ENCODE measurements at regions not wholly inside any gene's neighbourhood (a gene's known extent, or its start where the extent isn't known, plus 50 kb on each side); places are given as distances from the start of the nearest gene placed in this dataset.

DNA sequence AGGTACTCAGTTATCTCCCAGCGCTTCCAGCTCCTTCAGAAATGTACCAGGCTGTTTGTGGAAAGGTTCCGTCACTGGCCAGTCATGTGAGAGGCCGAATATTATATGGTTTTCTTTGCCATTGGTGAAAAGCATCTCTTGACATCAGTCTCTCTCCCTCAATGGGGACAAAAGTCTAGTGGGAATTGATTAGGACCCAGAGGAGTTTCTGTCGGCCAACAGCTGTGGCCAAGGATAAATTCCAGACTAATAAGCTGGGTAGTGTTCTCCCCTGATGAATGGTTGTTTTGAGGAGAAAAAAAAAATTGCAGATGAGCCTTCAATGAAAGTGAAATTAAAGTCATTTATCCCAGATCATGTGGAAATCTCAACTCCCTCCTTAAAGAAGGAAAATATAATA lies 404.7 kb upstream of the THRB start:
- no peak for DNase-seq (ENCODE audit: low read depth, low spot score)
- H3K27ac ChIP-seq, result no peak overlapping the region

DNA sequence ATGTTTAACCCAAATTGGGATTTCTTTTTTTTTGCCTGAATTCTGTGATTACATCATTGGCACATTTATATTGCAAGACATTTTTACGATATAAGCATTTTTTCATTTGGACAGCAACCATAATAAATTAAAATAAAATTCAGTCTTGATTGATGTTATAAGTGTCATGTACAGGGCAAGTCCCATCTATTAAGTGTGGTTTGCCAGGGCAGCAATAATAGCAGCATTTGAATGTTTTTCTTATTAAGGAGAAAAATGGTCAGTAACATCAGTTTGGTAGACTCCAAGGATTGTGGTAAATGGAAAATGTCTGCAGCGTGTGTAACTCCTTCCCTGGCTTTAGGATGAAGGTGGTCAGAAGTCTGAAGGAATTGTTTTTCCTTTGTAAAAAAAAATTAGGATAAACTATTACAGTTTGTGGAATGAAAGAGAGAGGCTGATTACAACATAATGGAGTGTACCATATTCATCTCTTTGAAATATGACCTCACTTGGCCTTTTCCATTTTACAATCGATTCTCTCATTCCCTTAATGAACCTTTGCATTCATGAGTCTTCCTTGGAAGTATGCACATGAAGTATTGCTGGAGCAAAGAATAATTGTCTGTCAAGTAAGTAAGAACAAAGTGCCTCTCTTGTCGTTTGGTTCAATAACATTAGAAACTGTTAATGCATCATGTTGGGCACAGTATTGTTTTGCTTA lies 405.4 kb upstream of the THRB start:
- H3K27ac ChIP-seq, result no peak overlapping the region
- no peak for DNase-seq (ENCODE audit: low read depth, low spot score)

DNA sequence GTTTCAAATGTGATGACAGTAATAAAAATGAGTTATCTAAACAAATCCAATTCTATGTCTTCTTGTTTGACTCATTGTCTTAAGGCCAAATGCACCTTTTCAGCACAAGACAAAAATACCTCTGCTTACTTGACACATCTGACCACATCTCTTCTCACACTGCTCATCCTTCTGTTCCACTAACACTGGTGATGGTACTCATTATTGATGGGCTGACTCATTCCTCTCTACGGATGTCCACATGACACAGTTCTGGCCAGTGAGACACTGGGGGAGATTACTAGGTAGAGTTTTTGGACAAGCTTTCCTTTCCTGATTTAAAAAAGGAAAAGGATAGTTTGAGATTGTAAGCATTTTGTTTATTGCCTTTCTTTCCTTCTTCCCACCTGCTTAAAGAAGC lies 410.6 kb upstream of the THRB start:
- no peak for DNase-seq (ENCODE audit: low read depth, low spot score)
- no peak overlapping the region for H3K27ac ChIP-seq

DNA sequence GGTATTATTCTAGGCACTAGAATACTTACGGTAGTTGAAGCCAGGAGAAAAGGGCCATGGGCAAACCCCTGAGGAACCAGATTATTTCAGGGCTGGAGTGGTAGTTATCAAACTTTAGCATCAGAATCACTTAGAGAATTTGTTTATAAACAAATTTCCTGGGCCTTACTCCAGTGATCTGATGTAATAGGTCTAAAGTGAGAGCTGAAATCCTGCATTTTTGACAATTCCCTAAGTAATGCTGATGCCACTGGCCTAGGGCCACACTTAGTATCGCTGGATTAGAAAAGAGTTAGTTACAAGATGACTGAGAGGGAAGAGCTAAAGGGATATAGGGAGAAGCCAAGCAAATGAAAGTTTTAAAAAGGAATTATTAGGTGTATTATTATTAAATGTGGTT lies 412.5 kb upstream of the THRB start:
- no peak for DNase-seq (ENCODE audit: low read depth, low spot score)
- H3K27ac ChIP-seq, result no peak overlapping the region

DNA sequence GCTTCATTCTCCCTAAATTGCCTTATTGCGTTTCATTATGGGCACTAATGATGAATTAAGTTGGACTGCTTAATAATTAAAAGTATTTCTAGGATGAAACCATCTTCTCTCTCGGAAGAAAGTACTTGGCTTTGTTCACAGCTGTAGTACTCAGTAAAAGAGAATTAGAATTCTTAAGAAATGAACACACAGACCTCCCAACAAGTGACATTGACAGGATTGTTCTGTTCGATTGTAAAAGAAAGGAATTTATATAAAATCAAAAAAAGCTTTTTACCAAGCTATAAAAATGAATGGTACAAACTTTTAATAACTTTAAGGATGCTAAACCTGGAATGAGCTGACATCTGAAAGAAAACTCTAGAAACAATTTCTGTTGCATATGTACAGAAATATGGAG lies 416.4 kb upstream of the THRB start:
- no peak overlapping the region for H3K27ac ChIP-seq
- no peak for DNase-seq (ENCODE audit: low read depth, low spot score)

DNA sequence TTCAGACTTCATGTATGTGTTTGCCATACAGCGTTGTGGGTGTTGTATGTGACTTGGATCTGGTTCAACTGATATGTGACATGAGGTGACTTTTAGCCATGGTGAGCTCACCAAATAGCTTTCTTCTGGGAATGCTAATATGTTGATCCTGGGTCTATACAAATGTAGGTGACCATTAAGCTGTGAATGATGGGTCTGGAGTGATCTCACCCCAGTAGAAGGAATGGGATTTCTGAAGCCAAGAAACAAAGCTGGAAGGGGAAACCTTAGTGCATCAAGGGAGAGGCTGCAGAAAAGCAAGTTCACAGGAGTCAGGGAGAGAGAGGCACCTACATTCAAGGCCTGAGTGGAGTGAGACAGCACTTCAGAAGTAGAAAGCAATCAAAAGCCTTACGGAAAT lies 421.0 kb upstream of the THRB start:
- DNase-seq (ENCODE audit: low read depth, low spot score), result no peak

DNA sequence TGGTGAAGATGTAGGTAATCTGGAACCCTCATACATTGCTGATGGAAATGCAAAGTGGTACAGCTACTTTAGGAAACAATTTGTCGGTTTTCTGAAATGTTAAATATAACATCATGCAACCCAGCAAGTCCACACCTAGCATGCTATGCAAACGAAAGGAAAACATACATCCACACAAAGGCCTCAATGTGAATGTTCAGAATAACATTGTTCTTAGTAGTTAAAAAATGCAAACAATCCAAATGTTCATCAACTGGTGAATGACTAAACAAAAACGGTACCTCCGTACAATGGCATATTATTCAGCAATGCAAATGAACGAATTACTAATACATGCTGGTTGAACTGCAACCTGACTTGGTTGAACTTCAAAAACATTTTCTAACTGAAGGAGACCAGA lies 423.3 kb upstream of the THRB start:
- H3K27ac ChIP-seq, result no peak overlapping the region
- DNase-seq (ENCODE audit: low read depth, low spot score), result no peak

More for the DNA sequence above, 421.0 kb upstream of the THRB start:
- H3K27ac ChIP-seq, result no peak overlapping the region

DNA sequence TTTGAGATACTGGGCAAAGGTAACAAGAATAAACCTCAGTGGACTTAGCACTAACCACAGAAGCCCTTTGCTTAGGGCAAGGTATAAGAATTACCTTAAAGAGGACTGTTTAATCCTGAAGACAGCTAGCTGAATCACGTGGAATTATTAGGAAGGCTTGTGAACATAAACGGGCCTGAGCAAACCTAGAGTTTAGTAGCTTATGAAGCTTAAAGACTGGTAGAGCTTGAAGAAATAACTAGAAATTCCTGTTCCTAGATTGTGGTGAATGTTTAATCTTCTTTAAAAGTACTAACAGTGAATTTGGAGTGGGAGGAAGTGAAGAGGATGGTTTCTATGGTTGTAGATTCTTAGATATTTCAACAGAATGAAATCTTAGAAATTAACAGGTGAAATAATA lies 428.9 kb upstream of the THRB start:
- DNase-seq (ENCODE audit: low read depth, low spot score), result no peak
- H3K27ac ChIP-seq, result no peak overlapping the region

DNA sequence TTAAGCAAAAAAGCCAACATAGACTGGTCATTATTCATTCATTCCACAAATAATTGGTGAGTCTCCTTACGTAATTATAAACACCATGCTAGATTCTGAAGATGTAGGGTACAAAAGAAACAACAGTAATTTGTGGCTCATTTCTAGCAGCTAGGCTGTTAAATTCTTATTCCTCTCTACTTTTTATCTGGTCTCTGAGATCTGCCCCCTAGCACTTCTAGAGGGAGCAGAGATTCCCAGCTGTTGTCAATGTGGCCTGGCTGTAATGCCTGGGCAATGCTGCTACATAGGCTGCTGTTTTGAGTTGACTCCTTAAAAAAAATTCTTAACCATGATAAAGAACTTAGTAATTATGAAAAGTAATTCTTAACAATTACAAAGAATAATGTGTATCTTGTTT lies 434.9 kb upstream of the THRB start:
- DNase-seq (ENCODE audit: low read depth, low spot score), result no peak
- H3K27ac ChIP-seq, result no peak overlapping the region

DNA sequence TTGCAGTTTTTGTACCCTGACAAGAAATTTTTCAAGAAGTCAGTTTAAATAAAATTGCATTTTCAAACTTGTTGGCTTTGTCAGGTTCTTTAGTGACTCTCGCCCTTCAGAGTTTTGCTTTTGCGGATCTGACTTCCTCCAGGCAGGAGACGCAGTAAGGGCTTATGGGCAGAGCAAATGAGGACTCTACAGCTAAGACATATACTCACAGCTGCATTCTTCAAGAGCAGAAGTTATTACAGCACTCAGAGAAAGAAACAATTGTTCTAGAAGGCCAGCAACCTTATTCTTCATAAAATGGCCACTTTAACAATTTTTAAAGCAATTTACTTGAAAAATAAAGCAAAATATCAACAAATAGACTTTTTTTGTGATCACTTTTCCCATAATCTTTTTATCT lies 438.8 kb upstream of the THRB start:
- H3K27ac ChIP-seq, result no peak overlapping the region
- no peak for DNase-seq (ENCODE audit: low read depth, low spot score)

DNA sequence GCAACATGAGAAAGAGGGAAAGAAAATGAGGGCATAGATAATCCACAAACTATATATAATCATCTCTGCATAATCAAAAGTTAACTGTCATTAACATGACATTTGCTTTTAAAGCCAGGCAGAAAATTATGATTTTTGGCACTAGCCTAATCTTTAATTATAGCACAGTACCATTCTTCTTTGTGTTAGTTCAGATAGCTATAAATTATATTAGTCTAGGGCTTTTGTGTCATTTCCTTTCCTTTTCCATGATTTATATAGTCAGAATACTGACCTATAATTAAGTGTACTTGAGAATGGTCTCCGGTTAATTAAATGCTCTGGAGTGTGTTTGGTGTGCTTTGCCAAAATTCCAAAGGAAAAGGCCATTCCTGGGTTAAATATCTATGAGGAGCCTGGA lies 441.9 kb upstream of the THRB start:
- no peak for DNase-seq (ENCODE audit: low read depth, low spot score)
- H3K27ac ChIP-seq, result no peak overlapping the region

DNA sequence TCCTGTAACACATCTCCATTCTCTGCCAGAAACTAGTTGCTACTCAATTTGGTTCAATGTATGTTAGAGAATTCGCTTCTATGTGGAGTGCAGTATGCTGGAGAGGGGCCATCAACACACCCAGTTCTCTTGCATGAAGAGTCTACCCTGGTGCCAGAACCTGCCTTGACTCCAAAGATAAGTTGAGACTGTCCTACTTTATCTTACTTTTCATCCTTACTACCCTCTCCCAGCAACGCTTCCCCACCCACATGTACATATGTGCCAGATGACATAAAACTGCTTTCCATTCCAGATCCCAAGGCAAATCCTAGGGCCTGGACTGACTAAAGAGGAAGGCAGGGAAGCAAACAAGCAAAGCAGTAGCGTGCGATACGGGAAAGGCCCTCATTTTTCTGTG lies 442.6 kb upstream of the THRB start:
- no peak overlapping the region for H3K27ac ChIP-seq
- no peak for DNase-seq (ENCODE audit: low read depth, low spot score)

DNA sequence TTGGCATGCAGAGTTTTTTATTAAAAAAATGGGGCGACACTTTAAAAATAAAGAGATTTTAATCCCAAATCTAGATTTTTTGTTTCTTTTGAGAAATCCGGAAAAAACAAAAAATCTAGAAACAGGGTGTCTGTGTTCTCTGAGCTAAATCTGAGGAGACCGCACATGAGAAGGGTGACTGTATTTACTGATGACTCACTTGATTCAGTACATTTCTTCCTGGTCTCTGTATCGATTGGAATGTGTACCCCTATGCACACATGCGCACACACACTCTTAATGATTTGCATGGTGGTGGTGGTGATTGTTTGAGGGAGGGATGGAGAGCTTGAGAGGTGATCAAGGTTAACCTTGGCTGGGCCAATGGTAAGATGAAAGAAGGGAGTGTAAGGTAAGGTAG lies 443.1 kb upstream of the THRB start:
- no peak overlapping the region for H3K27ac ChIP-seq
- DNase-seq (ENCODE audit: low read depth, low spot score), result no peak

DNA sequence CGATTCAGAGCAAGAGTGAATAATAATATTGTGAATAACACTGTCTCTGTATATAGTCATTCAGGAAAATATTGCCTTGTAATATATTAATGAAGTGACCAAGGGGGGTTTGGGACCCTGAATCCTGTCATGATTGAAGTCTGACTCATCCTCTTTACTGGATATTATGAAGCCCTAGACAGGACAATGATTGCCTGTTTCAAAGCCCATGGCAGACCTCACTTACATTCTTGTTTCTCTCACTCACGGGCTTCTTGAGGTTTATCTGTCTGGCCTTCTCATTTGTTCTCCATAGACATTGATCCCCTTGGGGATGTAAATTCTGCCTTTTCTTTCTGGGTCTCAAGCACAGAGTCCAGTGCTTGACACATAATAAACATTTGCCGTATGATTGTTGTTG lies 449.3 kb upstream of the THRB start:
- DNase-seq (ENCODE audit: low read depth, low spot score), result no peak
- H3K27ac ChIP-seq, result no peak overlapping the region

DNA sequence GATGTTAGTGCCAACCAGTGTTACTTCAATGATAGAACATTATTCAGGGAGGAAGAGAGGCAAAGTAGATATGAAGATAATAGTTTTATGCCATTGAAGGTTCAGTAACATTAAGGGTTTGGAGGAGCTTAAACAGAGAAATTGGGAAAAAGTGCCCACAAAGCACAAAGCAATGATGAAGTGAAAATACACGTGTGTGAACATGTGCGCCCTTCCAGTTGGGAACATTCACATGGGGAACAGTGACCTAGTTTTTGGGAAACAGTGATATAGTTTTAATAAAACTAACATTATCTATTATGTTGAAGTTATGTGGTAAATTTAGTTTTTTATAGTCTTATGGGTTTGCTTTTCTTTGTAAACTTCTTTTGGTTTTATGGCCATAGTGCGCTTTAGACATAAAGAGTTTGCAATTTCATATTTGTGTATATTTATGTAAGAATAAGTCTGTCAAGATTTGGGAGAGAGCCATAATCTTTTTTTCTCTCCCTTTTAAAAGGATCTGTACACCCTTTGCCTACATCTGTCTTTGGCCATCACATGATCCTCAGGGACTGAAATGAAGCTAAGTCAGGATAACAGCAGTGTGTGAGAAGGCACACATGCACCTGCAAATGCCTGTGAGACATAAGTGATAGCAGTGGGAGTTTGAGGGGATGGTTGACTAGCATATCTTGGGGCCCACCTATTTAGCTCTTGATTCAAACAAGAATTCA lies 450.3 kb upstream of the THRB start:
- DNase-seq (ENCODE audit: low read depth, low spot score), result no peak
- H3K27ac ChIP-seq, result no peak overlapping the region

DNA sequence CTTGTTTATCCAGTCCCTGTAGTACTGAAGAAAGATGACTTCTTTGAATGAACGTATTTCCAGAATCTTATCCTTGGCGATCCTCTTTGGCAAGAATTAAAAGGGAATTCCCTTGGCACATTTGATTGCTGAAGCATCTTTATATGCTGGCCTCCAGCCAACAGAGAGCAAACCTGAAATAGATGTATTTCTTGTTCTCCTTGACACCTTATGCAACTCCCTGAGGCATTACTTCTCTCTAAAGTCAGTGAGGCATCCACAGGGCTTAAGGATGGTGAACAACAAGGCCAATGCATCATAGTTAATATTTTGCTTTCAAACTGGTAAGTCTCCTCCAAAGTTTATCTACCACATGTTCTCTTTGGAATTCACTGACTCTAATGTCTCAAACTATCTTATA lies 450.9 kb upstream of the THRB start:
- no peak for DNase-seq (ENCODE audit: low read depth, low spot score)
- H3K27ac ChIP-seq, result no peak overlapping the region

DNA sequence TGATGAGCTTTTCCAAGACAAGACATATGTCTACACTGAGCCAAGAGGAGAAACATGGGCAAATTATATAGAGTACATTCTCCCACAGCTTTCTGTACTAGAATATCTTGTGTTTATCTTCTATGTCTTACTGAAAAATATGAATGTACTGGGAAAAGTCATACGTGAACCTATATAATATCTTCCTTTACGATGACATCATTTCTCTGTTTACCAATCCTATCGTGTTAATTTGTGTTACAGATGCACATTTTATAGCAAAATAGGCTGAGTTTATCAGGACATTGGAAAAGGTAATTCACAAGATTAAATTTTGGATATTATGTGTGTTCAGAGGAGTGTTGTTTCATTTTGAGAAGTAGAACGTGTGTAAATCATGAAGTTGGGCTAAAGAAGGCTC lies 452.5 kb upstream of the THRB start:
- no peak overlapping the region for H3K27ac ChIP-seq

DNA sequence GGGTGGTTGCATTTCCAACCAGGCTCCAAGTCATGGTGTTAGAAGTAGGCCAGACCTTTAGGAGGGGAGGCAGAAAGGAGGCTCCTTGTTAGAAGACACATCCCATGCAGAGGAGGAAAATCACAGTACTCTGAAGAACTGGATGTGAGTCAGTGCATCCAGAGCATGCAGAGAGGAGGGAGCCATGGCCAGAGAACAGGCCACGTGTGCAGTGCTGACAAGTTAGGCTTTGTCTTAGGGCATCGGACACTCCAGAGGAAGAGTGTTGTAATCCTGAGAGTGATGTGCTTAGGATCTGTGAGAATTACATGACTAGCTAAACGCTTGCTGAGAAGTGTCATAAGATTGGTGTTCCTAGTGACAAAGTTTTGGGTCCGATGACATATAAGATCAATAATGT lies 456.5 kb upstream of the THRB start:
- no peak for DNase-seq (ENCODE audit: low read depth, low spot score)

More for the DNA sequence above, 452.5 kb upstream of the THRB start:
- no peak for DNase-seq (ENCODE audit: low read depth, low spot score)

DNA sequence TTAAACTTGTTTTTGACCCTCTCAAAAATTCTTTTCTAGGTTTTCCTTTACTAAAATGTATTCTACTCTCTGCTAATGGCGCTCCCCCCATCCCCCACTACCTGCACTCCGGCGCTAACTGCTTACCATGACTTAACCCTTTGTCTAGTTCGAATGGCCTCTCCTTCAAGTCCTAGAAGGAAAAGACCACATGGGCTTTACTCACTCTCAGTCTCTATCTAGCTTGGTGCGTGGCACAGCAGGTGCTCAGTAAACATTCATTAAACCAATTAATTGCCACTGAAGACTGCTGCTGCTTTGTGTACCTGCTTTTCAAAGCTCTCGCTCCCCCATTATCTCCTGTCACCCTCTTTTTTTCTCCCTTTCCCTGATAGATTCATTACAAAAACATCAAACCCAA lies 457.7 kb upstream of the THRB start:
- no peak for DNase-seq (ENCODE audit: low read depth, low spot score)
- no peak overlapping the region for H3K27ac ChIP-seq

More for the DNA sequence above, 456.5 kb upstream of the THRB start:
- H3K27ac ChIP-seq, result no peak overlapping the region

DNA sequence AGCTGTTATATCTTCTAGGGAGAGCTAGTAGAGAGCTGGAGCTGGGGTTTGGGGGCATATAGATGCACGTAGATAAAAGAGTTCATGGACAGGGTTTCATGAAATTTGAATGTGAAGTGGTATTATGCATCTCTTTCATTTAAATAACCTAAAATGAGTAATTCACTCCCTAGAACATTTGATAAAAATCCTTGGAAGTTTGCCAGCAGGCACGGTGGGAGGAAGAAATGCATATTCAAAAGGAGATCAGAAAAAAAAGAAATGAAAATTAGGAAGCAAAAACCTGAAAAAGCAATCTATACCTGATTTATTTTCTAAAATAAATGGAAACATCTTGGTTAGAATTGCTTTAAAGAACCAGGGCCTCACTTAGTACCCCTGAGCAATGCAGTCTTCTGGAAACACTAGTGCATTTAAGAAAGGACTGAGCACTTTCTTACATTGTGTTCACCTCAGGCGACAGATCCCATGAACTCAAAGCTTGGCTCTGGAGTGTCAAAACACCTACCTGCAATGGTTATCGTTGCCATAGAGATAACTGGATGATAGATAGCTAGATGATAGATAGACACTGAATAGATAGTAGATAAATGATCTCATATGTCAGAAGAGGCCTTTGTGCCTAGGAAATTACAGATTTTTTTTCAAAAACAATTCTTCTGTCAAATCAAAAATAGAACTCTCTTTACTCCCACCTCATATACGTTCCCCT lies 458.6 kb upstream of the THRB start:
- DNase-seq (ENCODE audit: low read depth, low spot score), result no peak
- no peak overlapping the region for H3K27ac ChIP-seq

DNA sequence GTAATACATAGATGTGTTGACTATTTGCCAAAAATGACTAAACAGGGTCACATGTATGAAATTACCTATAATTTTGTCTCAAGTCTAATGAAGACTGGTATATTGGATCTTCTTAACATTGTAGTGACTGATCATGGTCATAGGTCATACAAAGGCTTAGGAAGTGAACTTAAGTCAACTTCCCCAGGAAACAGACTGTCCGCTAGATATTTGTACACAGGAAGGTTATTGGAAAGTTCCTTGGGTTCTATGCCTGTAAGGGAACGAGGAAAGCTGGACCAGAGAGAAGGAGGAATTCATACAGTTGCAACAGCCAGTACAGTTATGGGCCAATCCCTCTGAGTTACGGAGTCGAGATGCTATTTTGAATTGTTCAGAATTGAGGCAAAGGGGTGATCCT lies 462.0 kb upstream of the THRB start:
- H3K27ac ChIP-seq, result no peak overlapping the region
- DNase-seq (ENCODE audit: low read depth, low spot score), result no peak

DNA sequence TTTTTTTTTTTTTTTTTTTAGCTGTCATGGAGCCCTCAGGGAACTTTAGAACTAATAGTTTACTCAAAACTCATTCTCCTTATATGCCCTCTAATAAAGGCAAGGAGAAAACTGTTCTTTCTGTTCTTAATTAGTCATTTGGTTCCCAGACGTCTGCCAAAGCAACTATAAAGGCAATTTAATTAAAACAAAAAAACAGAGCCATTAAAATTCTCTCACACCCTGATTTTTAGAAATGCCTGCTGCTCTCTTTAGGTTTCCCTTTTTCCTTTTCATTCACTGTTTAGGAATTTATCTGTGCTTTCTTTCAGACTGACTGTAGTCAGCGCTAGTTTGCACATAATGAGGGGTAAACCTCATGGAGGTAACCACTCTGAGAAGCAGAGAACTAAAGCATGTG lies 463.6 kb upstream of the THRB start:
- H3K27ac ChIP-seq, result no peak overlapping the region
- DNase-seq (ENCODE audit: low read depth, low spot score), result no peak
